H9 (cell line): ENCODE measurements at regions not wholly inside any gene's neighbourhood (a gene's known extent, or its start where the extent isn't known, plus 50 kb on each side); places are given as distances from the start of the nearest gene placed in this dataset.

Experiments
- DNase-seq: peaks from one replicate; pipeline ENCODE4 v3.0.0-alpha.2; 2017
- H2AFZ ChIP-seq: one replicate; pipeline ENCODE4 v1.6.1; 2013; ENCODE audit warnings: mild to moderate bottlenecking, low read length, control low read depth, moderate library complexity
- H2AK5ac ChIP-seq: 2 replicates; pipeline ENCODE4 v1.6.1; 2013; ENCODE audit warnings: low read length, control low read depth, mixed read lengths; ENCODE audit not compliant: insufficient read length
- H2BK120ac ChIP-seq: one replicate; pipeline ENCODE4 v1.6.1; 2013; ENCODE audit warnings: low read depth, mild to moderate bottlenecking, low read length, control low read depth, inconsistent platforms; ENCODE audit not compliant: poor library complexity, severe bottlenecking
- H2BK12ac ChIP-seq: 2 replicates; pipeline ENCODE4 v1.6.1; 2013; ENCODE audit warnings: low read length, control low read depth, mixed read lengths, low read depth; ENCODE audit not compliant: insufficient read length
- H2BK15ac ChIP-seq: 2 replicates; pipeline ENCODE4 v1.6.1; 2013; ENCODE audit warnings: low read depth, low read length, control low read depth
- H2BK20ac ChIP-seq: one replicate; pipeline ENCODE4 v1.6.1; 2013; ENCODE audit warnings: low read depth, mild to moderate bottlenecking, low read length, control low read depth, inconsistent platforms; ENCODE audit not compliant: poor library complexity, severe bottlenecking
- H2BK5ac ChIP-seq: 2 replicates; pipeline ENCODE4 v1.6.1; 2013; ENCODE audit warnings: low read length, control low read depth, mixed read lengths; ENCODE audit not compliant: insufficient read length
- H3K14ac ChIP-seq: 2 replicates; pipeline ENCODE4 v1.6.1; 2013; ENCODE audit warnings: low read length, control low read depth; ENCODE audit not compliant: insufficient read depth
- H3K18ac ChIP-seq: 2 replicates; pipeline ENCODE4 v1.6.1; 2013; ENCODE audit warnings: low read depth, mild to moderate bottlenecking, mixed read lengths, low read length, control low read depth; ENCODE audit not compliant: insufficient read length
- H3K23ac ChIP-seq: 2 replicates; pipeline ENCODE4 v1.6.1; 2013; ENCODE audit warnings: low read length, control low read depth, mixed read lengths, low read depth; ENCODE audit not compliant: insufficient read length
- H3K23me2 ChIP-seq: 2 replicates; pipeline ENCODE4 v1.6.1; 2013; ENCODE audit warnings: low read depth, mild to moderate bottlenecking, mixed read lengths, low read length, control low read depth; ENCODE audit not compliant: insufficient read length, poor library complexity, severe bottlenecking
- H3K27ac ChIP-seq: 2 replicates; pipeline ENCODE4 v1.5.1; 2013; ENCODE audit warnings: low read length, control low read depth, mixed read lengths, low read depth; ENCODE audit not compliant: insufficient read length
- H3K27me3 ChIP-seq: 2 replicates; pipeline ENCODE4 v1.6.1; 2013; ENCODE audit warnings: low read length, control low read depth, inconsistent platforms; ENCODE audit not compliant: insufficient read depth
- H3K4ac ChIP-seq: 2 replicates; pipeline ENCODE4 v1.6.1; 2013; ENCODE audit warnings: low read depth, mild to moderate bottlenecking, control low read depth, inconsistent platforms, low read length, moderate library complexity
- H3K4me1 ChIP-seq: 2 replicates; pipeline ENCODE4 v1.6.1; 2013; ENCODE audit warnings: low read length, control low read depth, inconsistent platforms; ENCODE audit not compliant: insufficient read depth
- H3K4me2 ChIP-seq: 2 replicates; pipeline ENCODE4 v1.6.1; 2013; ENCODE audit warnings: low read length, control low read depth, mixed read lengths; ENCODE audit not compliant: insufficient read length, insufficient read depth
- H3K56ac ChIP-seq: 2 replicates; pipeline ENCODE4 v1.6.1; 2013; ENCODE audit warnings: low read depth, mild to moderate bottlenecking, mixed read lengths, low read length, control low read depth; ENCODE audit not compliant: insufficient read length
- H3K79me1 ChIP-seq: 2 replicates; pipeline ENCODE4 v1.6.1; 2013; ENCODE audit warnings: low read depth, mild to moderate bottlenecking, moderate library complexity, low read length, control low read depth, inconsistent platforms; ENCODE audit not compliant: insufficient read depth, poor library complexity, severe bottlenecking
- H3K79me2 ChIP-seq: 2 replicates; pipeline ENCODE4 v1.6.1; 2013; ENCODE audit warnings: low read length, control low read depth, inconsistent platforms; ENCODE audit not compliant: insufficient read depth
- H3K9ac ChIP-seq: 2 replicates; pipeline ENCODE4 v1.6.1; 2013; ENCODE audit warnings: low read length, control low read depth, mixed read lengths; ENCODE audit not compliant: insufficient read length; ENCODE audit errors: extremely low read depth
- H3K9me3 ChIP-seq: one replicate; pipeline ENCODE4 v1.6.1; 2013; ENCODE audit warnings: low read depth, low read length, inconsistent platforms; ENCODE audit not compliant: control insufficient read depth
- H3T11ph ChIP-seq: one replicate; pipeline ENCODE4 v1.6.1; 2013; ENCODE audit warnings: mild to moderate bottlenecking, low read length, control low read depth, inconsistent platforms
- H4K20me1 ChIP-seq: one replicate; pipeline ENCODE4 v1.6.1; 2013; ENCODE audit not compliant: control insufficient read depth, insufficient read length, insufficient read depth
- H4K5ac ChIP-seq: 2 replicates; pipeline ENCODE4 v1.6.1; 2013; ENCODE audit warnings: low read depth, mild to moderate bottlenecking, mixed read lengths, low read length, control low read depth; ENCODE audit not compliant: insufficient read length
- H4K8ac ChIP-seq: replicated peaks from 2 replicates; pipeline ENCODE4 v1.6.1; 2013; ENCODE audit warnings: low read length, control low read depth, mixed read lengths, low read depth; ENCODE audit not compliant: insufficient read length
- H4K91ac ChIP-seq: 2 replicates; pipeline ENCODE4 v1.6.1; 2013; ENCODE audit warnings: low read depth, mild to moderate bottlenecking, moderate library complexity, mixed read lengths, low read length, control low read depth; ENCODE audit not compliant: insufficient read length
- H3K27ac Mint-ChIP-seq, 3 experiments: 2 replicates in 2 of 3; 3 replicates in 1 of 3; pipeline ENCODE4 v1.8.0; 2020 to 2021; ENCODE audit warnings: mixed read lengths in 3 of 3, mild to moderate bottlenecking in 1 of 3, moderate library complexity in 1 of 3
- H3K27me3 Mint-ChIP-seq: 2 replicates; pipeline ENCODE4 v1.8.0; 2021; ENCODE audit warnings: low read depth, mild to moderate bottlenecking, moderate library complexity, mixed read lengths
- H3K36me3 Mint-ChIP-seq, 3 experiments: 2 replicates in 2 of 3; 3 replicates in 1 of 3; pipeline ENCODE4 v1.8.0; 2020 to 2021; ENCODE audit warnings: low read depth in 3 of 3, mixed read lengths in 3 of 3; ENCODE audit not compliant: insufficient read depth in 1 of 3
- H3K4me1 Mint-ChIP-seq, 2 experiments: 2 replicates each; pipeline ENCODE4 v1.8.0; 2020; ENCODE audit warnings: mixed read lengths in 2 of 2
- H3K4me3 Mint-ChIP-seq, 2 experiments: 2 replicates in 1 of 2; 3 replicates in 1 of 2; pipeline ENCODE4 v1.8.0; 2020 to 2021; ENCODE audit warnings: mild to moderate bottlenecking in 2 of 2, mixed read lengths in 2 of 2, moderate library complexity in 1 of 2
- H3K9me3 Mint-ChIP-seq, 2 experiments: 2 replicates in 1 of 2; 3 replicates in 1 of 2; pipeline ENCODE4 v1.8.0; 2020; ENCODE audit warnings: mild to moderate bottlenecking in 2 of 2, mixed read lengths in 2 of 2, moderate library complexity in 1 of 2
- CTCF ChIP-seq: fragments of 200-600 bp; sonication (generic); conservative IDR thresholded peaks from 3 replicates; pipeline ENCODE4 v1.8.0; 2021; ENCODE audit warnings: antibody characterized with exemption, mild to moderate bottlenecking
- WGBS: extraction: QIAGEN DNeasy Blood & Tissue Kit; methylation state at CpG from one replicate; pipeline ENCODE4 v1.1.7; 2013; ENCODE audit warnings: missing lambda C conversion rate, low lambda C conversion rate, mixed read lengths; ENCODE audit not compliant: insufficient read length; ENCODE audit errors: extremely low coverage; 5-methylcytosine and 5-hydroxymethylcytosine counted together

- no peaks in the 10 kb centered on the region for H3K27me3 ChIP-seq
- H3K79me2 ChIP-seq, result no peaks in the 10 kb centered on the region
- no peak overlapping the region for H2BK20ac ChIP-seq
- H3K79me1 ChIP-seq, result no peaks in the 10 kb centered on the region
- H2BK12ac ChIP-seq, result no peak overlapping the region
- H3K4ac ChIP-seq, result no peak overlapping the region
- H3K23me2 ChIP-seq, result no peaks in the 10 kb centered on the region
- H2AFZ ChIP-seq, result no peak overlapping the region
- H3K27me3 Mint-ChIP-seq, result no peaks in the 10 kb centered on the region
- H3K9me3 ChIP-seq, result no peaks in the 10 kb centered on the region
- no peak for TF ChIP-seq CTCF
- H3K14ac ChIP-seq, result no peak overlapping the region
- H2BK15ac ChIP-seq, result no peak overlapping the region
- no peak overlapping the region for H2BK120ac ChIP-seq
- no peak overlapping the region for H3K27ac Mint-ChIP-seq
- H4K8ac ChIP-seq, result no peak overlapping the region
- no peak overlapping the region for H3K4me2 ChIP-seq
- H3K27ac ChIP-seq, result no peak overlapping the region
- no peak overlapping the region for H3K9ac ChIP-seq
- H3K4me1 Mint-ChIP-seq, result peaks cover 7 to 8% of the 10 kb centered on the region in 2 experiments
- H3K56ac ChIP-seq, result no peak overlapping the region
- H4K20me1 ChIP-seq, result no peaks in the 10 kb centered on the region
- no peaks in the 10 kb centered on the region for H3K9me3 Mint-ChIP-seq
- H3K23ac ChIP-seq, result no peak overlapping the region
- H3T11ph ChIP-seq, result no peak overlapping the region
- WGBS, result no CpG with 5 or more reads among the region's 3 CpGs
- H3K18ac ChIP-seq, result no peak overlapping the region
- no peak overlapping the region for H4K91ac ChIP-seq
- DNase-seq, result no peak
- no peaks in the 10 kb centered on the region for H3K36me3 Mint-ChIP-seq
- no peak overlapping the region for H2AK5ac ChIP-seq
- no peak overlapping the region for H2BK5ac ChIP-seq
- H3K4me3 Mint-ChIP-seq, result no peak overlapping the region
- no peaks in the 10 kb centered on the region for H3K4me1 ChIP-seq
- no peak overlapping the region for H4K5ac ChIP-seq
These were observed 1217.9 kb downstream of the VRK1 start for GRCh38 chr14:98014851-98015615.
